ENCODE measurements at regions not wholly inside any gene's neighbourhood (a gene's known extent, or its start where the extent isn't known, plus 50 kb on each side); places are given as distances from the start of the nearest gene placed in this dataset.
"Not testable (repeated sequence)": the region's sequence is repeated elsewhere in the genome, so short reads cannot be mapped to it uniquely, and the experiment has no call there.

- Histone ChIP-seq H3K36me3 (ENCODE audit: control insufficient read depth, insufficient read depth, low read length) (no peaks in the 10 kb centered on the region), H3K27me3 (ENCODE audit: control insufficient read depth, insufficient read depth, low read length) (no peaks in the 10 kb centered on the region), H3K27ac (ENCODE audit: low read length) (no peak overlapping the region), H3K9me3 (ENCODE audit: control insufficient read depth, insufficient read depth, low read length) (no peaks in the 10 kb centered on the region), H3K4me1 (ENCODE audit: control insufficient read depth, insufficient read depth, low read length) (no peaks in the 10 kb centered on the region), H3K4me3 (ENCODE audit: low read length) (no peak overlapping the region)
- no CpG with 5 or more reads among the region's 3 CpGs for WGBS (ENCODE audit: insufficient coverage, insufficient read length)
- DNase-seq (ENCODE audit: low read depth, low spot score), result no peak
These were observed 243.3 kb downstream of the BRINP2 start for GRCh38 chr1:177413982-177414596.

- no CpG with 5 or more reads among the region's 3 CpGs for WGBS (ENCODE audit: insufficient coverage, insufficient read length)
- Histone ChIP-seq H3K27me3 (ENCODE audit: control insufficient read depth, insufficient read depth, low read length) (no peaks in the 10 kb centered on the region), H3K4me1 (ENCODE audit: control insufficient read depth, insufficient read depth, low read length) (no peaks in the 10 kb centered on the region), H3K9me3 (ENCODE audit: control insufficient read depth, insufficient read depth, low read length) (no peaks in the 10 kb centered on the region; the same call in 1 of the 2 replicates), H3K27ac (ENCODE audit: low read length) (no peak overlapping the region), H3K4me3 (ENCODE audit: low read length) (no peak overlapping the region), H3K36me3 (ENCODE audit: control insufficient read depth, insufficient read depth, low read length) (no peaks in the 10 kb centered on the region)
- no peak for DNase-seq (ENCODE audit: low read depth, low spot score)
These were observed 240.6 kb downstream of the BRINP2 start for GRCh38 chr1:177411381-177411780.

- Histone ChIP-seq H3K36me3 (ENCODE audit: control insufficient read depth, insufficient read depth, low read length) (no peaks in the 10 kb centered on the region), H3K4me3 (ENCODE audit: low read length) (no peak overlapping the region), H3K27me3 (ENCODE audit: control insufficient read depth, insufficient read depth, low read length) (no peaks in the 10 kb centered on the region), H3K9me3 (ENCODE audit: control insufficient read depth, insufficient read depth, low read length) (no peaks in the 10 kb centered on the region; the same call in 1 of the 2 replicates), H3K27ac (ENCODE audit: low read length) (no peak overlapping the region), H3K4me1 (ENCODE audit: control insufficient read depth, insufficient read depth, low read length) (no peaks in the 10 kb centered on the region)
- no CpG with 5 or more reads among the region's 5 CpGs for WGBS (ENCODE audit: insufficient coverage, insufficient read length)
- DNase-seq (ENCODE audit: low read depth, low spot score), result no peak
These were observed 239.5 kb downstream of the BRINP2 start for GRCh38 chr1:177410179-177410766.

GRCh38 chr1:177406323-177406722 lies 235.6 kb downstream of the BRINP2 start:
- not testable (repeated sequence) for H3K9me3 ChIP-seq (ENCODE audit: control insufficient read depth, insufficient read depth, low read length); H3K4me1 ChIP-seq (ENCODE audit: control insufficient read depth, insufficient read depth, low read length); H3K36me3 ChIP-seq (ENCODE audit: control insufficient read depth, insufficient read depth, low read length); DNase-seq (ENCODE audit: low read depth, low spot score); H3K4me3 ChIP-seq (ENCODE audit: low read length); H3K27ac ChIP-seq (ENCODE audit: low read length); H3K27me3 ChIP-seq (ENCODE audit: control insufficient read depth, insufficient read depth, low read length)
- no CpG with 5 or more reads among the region's 14 CpGs for WGBS (ENCODE audit: insufficient coverage, insufficient read length)

- H3K4me3 ChIP-seq (ENCODE audit: low read length), result no peak overlapping the region
- H3K4me1 ChIP-seq (ENCODE audit: control insufficient read depth, insufficient read depth, low read length), result no peaks in the 10 kb centered on the region
- no peak for DNase-seq (ENCODE audit: low read depth, low spot score)
- H3K27ac ChIP-seq (ENCODE audit: low read length), result no peak overlapping the region
- no peaks in the 10 kb centered on the region for H3K9me3 ChIP-seq (ENCODE audit: control insufficient read depth, insufficient read depth, low read length)
- no peaks in the 10 kb centered on the region for H3K27me3 ChIP-seq (ENCODE audit: control insufficient read depth, insufficient read depth, low read length)
- WGBS (ENCODE audit: insufficient coverage, insufficient read length), result no CpG with 5 or more reads among the region's 3 CpGs
- no peaks in the 10 kb centered on the region for H3K36me3 ChIP-seq (ENCODE audit: control insufficient read depth, insufficient read depth, low read length)
These were observed 221.6 kb downstream of the BRINP2 start for GRCh38 chr1:177392336-177392735.

- Histone ChIP-seq H3K27me3 (ENCODE audit: control insufficient read depth, insufficient read depth, low read length) (no peaks in the 10 kb centered on the region), H3K9me3 (ENCODE audit: control insufficient read depth, insufficient read depth, low read length) (no peaks in the 10 kb centered on the region), H3K4me3 (ENCODE audit: low read length) (no peak overlapping the region), H3K27ac (ENCODE audit: low read length) (no peak overlapping the region), H3K36me3 (ENCODE audit: control insufficient read depth, insufficient read depth, low read length) (no peaks in the 10 kb centered on the region), H3K4me1 (ENCODE audit: control insufficient read depth, insufficient read depth, low read length) (no peaks in the 10 kb centered on the region)
- WGBS (ENCODE audit: insufficient coverage, insufficient read length), result no CpG with 5 or more reads among the region's 5 CpGs
- no peak for DNase-seq (ENCODE audit: low read depth, low spot score)
These were observed 215.3 kb downstream of the BRINP2 start for GRCh38 chr1:177385760-177386698.

GRCh38 chr1:177384461-177384860 lies 213.7 kb downstream of the BRINP2 start:
- Histone ChIP-seq H3K27me3 (ENCODE audit: control insufficient read depth, insufficient read depth, low read length) (no peaks in the 10 kb centered on the region), H3K9me3 (ENCODE audit: control insufficient read depth, insufficient read depth, low read length) (no peaks in the 10 kb centered on the region), H3K36me3 (ENCODE audit: control insufficient read depth, insufficient read depth, low read length) (no peaks in the 10 kb centered on the region), H3K4me1 (ENCODE audit: control insufficient read depth, insufficient read depth, low read length) (no peaks in the 10 kb centered on the region), H3K27ac (ENCODE audit: low read length) (no peak overlapping the region), H3K4me3 (ENCODE audit: low read length) (no peak overlapping the region)
- no CpG with 5 or more reads among the region's 3 CpGs for WGBS (ENCODE audit: insufficient coverage, insufficient read length)
- no peak for DNase-seq (ENCODE audit: low read depth, low spot score)

GRCh38 chr1:177383715-177384114 lies 213.0 kb downstream of the BRINP2 start:
- no peak for DNase-seq (ENCODE audit: low read depth, low spot score)

GRCh38 chr1:177377866-177378265 lies 207.1 kb downstream of the BRINP2 start:
- Histone ChIP-seq H3K4me1 (ENCODE audit: control insufficient read depth, insufficient read depth, low read length) (no peaks in the 10 kb centered on the region), H3K36me3 (ENCODE audit: control insufficient read depth, insufficient read depth, low read length) (no peaks in the 10 kb centered on the region), H3K9me3 (ENCODE audit: control insufficient read depth, insufficient read depth, low read length) (no peaks in the 10 kb centered on the region), H3K4me3 (ENCODE audit: low read length) (no peak overlapping the region), H3K27ac (ENCODE audit: low read length) (no peak overlapping the region), H3K27me3 (ENCODE audit: control insufficient read depth, insufficient read depth, low read length) (no peaks in the 10 kb centered on the region)
- DNase-seq (ENCODE audit: low read depth, low spot score), result no peak
- WGBS (ENCODE audit: insufficient coverage, insufficient read length), result no CpG with 5 or more reads among the region's 2 CpGs

More at GRCh38 chr1:177383715-177384114, 213.0 kb downstream of the BRINP2 start:
- Histone ChIP-seq H3K9me3 (ENCODE audit: control insufficient read depth, insufficient read depth, low read length) (no peaks in the 10 kb centered on the region), H3K27me3 (ENCODE audit: control insufficient read depth, insufficient read depth, low read length) (no peaks in the 10 kb centered on the region), H3K4me3 (ENCODE audit: low read length) (no peak overlapping the region), H3K27ac (ENCODE audit: low read length) (no peak overlapping the region), H3K36me3 (ENCODE audit: control insufficient read depth, insufficient read depth, low read length) (no peaks in the 10 kb centered on the region), H3K4me1 (ENCODE audit: control insufficient read depth, insufficient read depth, low read length) (no peaks in the 10 kb centered on the region)
- no CpG with 5 or more reads among the region's 1 CpG for WGBS (ENCODE audit: insufficient coverage, insufficient read length)

GRCh38 chr1:177368255-177368654 lies 197.5 kb downstream of the BRINP2 start:
- DNase-seq (ENCODE audit: low read depth, low spot score), result no peak
- Histone ChIP-seq H3K9me3 (ENCODE audit: control insufficient read depth, insufficient read depth, low read length) (no peaks in the 10 kb centered on the region), H3K27ac (ENCODE audit: low read length) (no peak overlapping the region)

More at GRCh38 chr1:177368255-177368654, 197.5 kb downstream of the BRINP2 start:
- Histone ChIP-seq H3K36me3 (ENCODE audit: control insufficient read depth, insufficient read depth, low read length) (no peaks in the 10 kb centered on the region), H3K4me1 (ENCODE audit: control insufficient read depth, insufficient read depth, low read length) (no peaks in the 10 kb centered on the region), H3K4me3 (ENCODE audit: low read length) (no peak overlapping the region), H3K27me3 (ENCODE audit: control insufficient read depth, insufficient read depth, low read length) (no peaks in the 10 kb centered on the region)
